Lower leg skin (tissue), 3 donors: ENCODE measurements at regions not wholly inside any gene's neighbourhood (a gene's known extent, or its start where the extent isn't known, plus 50 kb on each side); places are given as distances from the start of the nearest gene placed in this dataset.

Experiments
- CTCF ChIP-seq, 3 donors: fragments of 450-650 bp; IDR thresholded peaks; one replicate each; pipeline ENCODE4 v1.5.1; 2016; ENCODE audit warnings: antibody characterized with exemption in 3 of 3, mild to moderate bottlenecking in 3 of 3, moderate library complexity in 2 of 3
- POLR2A ChIP-seq, 2 donors: fragments of 450-650 bp; IDR thresholded peaks; one replicate each; pipeline ENCODE4 v1.6.1; 2016 to 2017; ENCODE audit warnings: antibody characterized with exemption in 2 of 2, mild to moderate bottlenecking in 1 of 2, moderate library complexity in 1 of 2

- TF ChIP-seq CTCF (IDR thresholded peaks at IDR 0.05), result no peak
- no peak for TF ChIP-seq POLR2A (IDR thresholded peaks at IDR 0.05)
These were observed 114.1 kb upstream of the TPM1 start for GRCh38 chr15:62928242-62928999.
